ENCODE measurements at regions not wholly inside any gene's neighbourhood (a gene's known extent, or its start where the extent isn't known, plus 50 kb on each side); places are given as distances from the start of the nearest gene placed in this dataset.

DNA sequence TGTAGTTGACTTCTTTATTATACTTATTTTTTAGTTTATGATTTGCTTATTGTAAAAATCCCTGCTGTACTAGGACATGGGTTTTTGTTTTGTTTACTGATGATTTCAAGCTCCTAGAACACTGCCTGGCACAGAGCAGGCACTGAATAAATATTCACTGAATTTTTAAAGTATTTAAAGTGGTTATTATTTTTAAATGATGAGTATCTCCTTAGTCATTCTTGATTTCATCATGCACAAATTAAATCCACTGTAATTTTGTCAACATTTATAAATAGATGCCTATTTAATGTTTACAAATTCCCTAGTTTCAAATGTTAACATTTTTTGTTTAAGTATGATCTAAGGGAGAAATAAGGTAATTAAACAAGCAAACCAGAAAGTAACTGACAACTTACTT lies 367.9 kb upstream of the SLIT2 start:
- no peaks in the 10 kb centered on the region for H3K36me3 ChIP-seq (ENCODE audit: low read length)
- H3F3A ChIP-seq (ENCODE audit: insufficient read depth), result no peaks in the 10 kb centered on the region
- H3K27ac ChIP-seq (ENCODE audit: low read depth, low read length), result no peak overlapping the region
- TF ChIP-seq EZH2phosphoT487 (conservative IDR thresholded peaks at IDR 0.05; ENCODE audit: low read length) (no peak), CTCF (IDR thresholded peaks at IDR 0.05; ENCODE audit: insufficient read depth, low read length, poor library complexity, severe bottlenecking) (no peak)
- H3K27me3 ChIP-seq (ENCODE audit: low read length), result no peaks in the 10 kb centered on the region
- no peak overlapping the region for H2AFZ ChIP-seq (ENCODE audit: low read depth, low read length, severe bottlenecking)
- no peak overlapping the region for H3K4me2 ChIP-seq (ENCODE audit: low read depth, low read length, poor library complexity, severe bottlenecking)
- no peak overlapping the region for H3K9ac ChIP-seq (ENCODE audit: low read length)
- no peaks in the 10 kb centered on the region for H3K79me2 ChIP-seq (ENCODE audit: insufficient read depth, low read length)
- H3K4me3 ChIP-seq (ENCODE audit: insufficient read depth, low read length, poor library complexity, severe bottlenecking), result no peak overlapping the region
- H3K9me2 ChIP-seq (replicated peaks; ENCODE audit: insufficient read depth, low read length), result no peaks in the 10 kb centered on the region
- H4K20me1 ChIP-seq (ENCODE audit: low read depth, low read length), result no peaks in the 10 kb centered on the region
- H3K9me3 ChIP-seq (ENCODE audit: insufficient read depth, low read length), result no peaks in the 10 kb centered on the region

DNA sequence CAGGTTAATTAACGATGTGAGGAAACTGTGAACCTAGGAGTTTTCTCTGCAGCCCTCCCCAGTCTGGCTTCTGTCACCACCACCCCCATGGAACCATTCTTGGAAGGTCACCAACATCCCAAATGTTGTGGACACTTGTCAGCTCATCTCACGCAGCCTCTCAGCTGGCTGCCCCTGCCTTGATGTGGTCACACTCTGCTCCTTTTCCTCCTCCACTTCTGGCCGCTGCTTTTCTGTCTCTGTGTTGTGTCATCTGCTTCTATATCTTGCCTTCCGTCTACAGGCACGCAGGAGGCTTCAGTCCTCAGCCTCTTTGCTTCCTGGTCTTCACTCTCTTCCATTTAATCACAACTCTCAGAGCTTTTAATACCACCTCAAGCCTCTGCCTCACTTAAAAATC lies 371.5 kb upstream of the SLIT2 start:
- Histone ChIP-seq H3K4me3 (ENCODE audit: insufficient read depth, low read length, poor library complexity, severe bottlenecking) (no peak overlapping the region), H4K20me1 (ENCODE audit: low read depth, low read length) (no peaks in the 10 kb centered on the region), H2AFZ (ENCODE audit: low read depth, low read length, severe bottlenecking) (no peak overlapping the region), H3K9me3 (ENCODE audit: insufficient read depth, low read length) (no peaks in the 10 kb centered on the region), H3K27me3 (ENCODE audit: low read length) (no peaks in the 10 kb centered on the region), H3F3A (ENCODE audit: insufficient read depth) (no peaks in the 10 kb centered on the region), H3K9me2 (replicated peaks; ENCODE audit: insufficient read depth, low read length) (no peaks in the 10 kb centered on the region), H3K4me2 (ENCODE audit: low read depth, low read length, poor library complexity, severe bottlenecking) (no peak overlapping the region), H3K27ac (ENCODE audit: low read depth, low read length) (no peak overlapping the region), H3K36me3 (ENCODE audit: low read length) (no peaks in the 10 kb centered on the region), H3K9ac (ENCODE audit: low read length) (no peak overlapping the region), H3K79me2 (ENCODE audit: insufficient read depth, low read length) (no peaks in the 10 kb centered on the region)
- TF ChIP-seq EZH2phosphoT487 (conservative IDR thresholded peaks at IDR 0.05; ENCODE audit: low read length), result no peak
- TF ChIP-seq CTCF (IDR thresholded peaks at IDR 0.05; ENCODE audit: insufficient read depth, low read length, poor library complexity, severe bottlenecking), result no peak

DNA sequence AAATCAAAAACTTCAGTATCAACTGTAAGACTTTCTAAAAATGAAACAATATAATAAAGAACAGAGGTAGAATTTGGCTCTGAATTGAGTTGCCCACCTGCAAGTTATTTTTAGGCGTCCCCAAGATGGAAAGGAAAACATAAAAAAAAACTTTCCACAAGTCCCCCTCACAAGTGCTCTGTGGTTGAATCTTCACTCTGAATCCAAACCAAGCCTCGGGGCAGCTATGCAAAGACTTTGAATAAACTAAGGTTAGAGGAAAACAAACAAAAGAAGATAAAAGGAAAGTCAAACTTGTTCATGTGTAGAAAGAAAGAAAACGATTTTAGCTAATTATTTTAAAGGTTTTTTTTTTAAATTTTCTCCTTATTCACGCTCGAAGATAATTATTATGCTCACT lies 372.4 kb upstream of the SLIT2 start:
- TF ChIP-seq CTCF (IDR thresholded peaks at IDR 0.05; ENCODE audit: insufficient read depth, low read length, poor library complexity, severe bottlenecking), result no peak
- no peak for TF ChIP-seq EZH2phosphoT487 (conservative IDR thresholded peaks at IDR 0.05; ENCODE audit: low read length)
- H3K9ac ChIP-seq (ENCODE audit: low read length), result no peak overlapping the region
- no peaks in the 10 kb centered on the region for H3F3A ChIP-seq (ENCODE audit: insufficient read depth)
- H3K36me3 ChIP-seq (ENCODE audit: low read length), result no peaks in the 10 kb centered on the region
- H4K20me1 ChIP-seq (ENCODE audit: low read depth, low read length), result no peaks in the 10 kb centered on the region
- no peak overlapping the region for H3K4me2 ChIP-seq (ENCODE audit: low read depth, low read length, poor library complexity, severe bottlenecking)
- H3K79me2 ChIP-seq (ENCODE audit: insufficient read depth, low read length), result no peaks in the 10 kb centered on the region
- no peaks in the 10 kb centered on the region for H3K27me3 ChIP-seq (ENCODE audit: low read length)
- H2AFZ ChIP-seq (ENCODE audit: low read depth, low read length, severe bottlenecking), result no peak overlapping the region
- no peaks in the 10 kb centered on the region for H3K9me2 ChIP-seq (replicated peaks; ENCODE audit: insufficient read depth, low read length)
- no peaks in the 10 kb centered on the region for H3K9me3 ChIP-seq (ENCODE audit: insufficient read depth, low read length)
- H3K4me3 ChIP-seq (ENCODE audit: insufficient read depth, low read length, poor library complexity, severe bottlenecking), result no peak overlapping the region
- no peak overlapping the region for H3K27ac ChIP-seq (ENCODE audit: low read depth, low read length)

GRCh38 chr4:19857991-19858390 lies 393.7 kb upstream of the SLIT2 start:
- no peak for TF ChIP-seq EZH2phosphoT487 (conservative IDR thresholded peaks at IDR 0.05; ENCODE audit: low read length)
- no peak for TF ChIP-seq CTCF (IDR thresholded peaks at IDR 0.05; ENCODE audit: insufficient read depth, low read length, poor library complexity, severe bottlenecking)
- Histone ChIP-seq H3K27ac (ENCODE audit: low read depth, low read length) (no peak overlapping the region), H3K4me2 (ENCODE audit: low read depth, low read length, poor library complexity, severe bottlenecking) (no peak overlapping the region), H3K27me3 (ENCODE audit: low read length) (no peaks in the 10 kb centered on the region), H3F3A (ENCODE audit: insufficient read depth) (no peaks in the 10 kb centered on the region), H3K9me3 (ENCODE audit: insufficient read depth, low read length) (no peaks in the 10 kb centered on the region), H3K9me2 (replicated peaks; ENCODE audit: insufficient read depth, low read length) (no peaks in the 10 kb centered on the region), H3K36me3 (ENCODE audit: low read length) (no peaks in the 10 kb centered on the region), H2AFZ (ENCODE audit: low read depth, low read length, severe bottlenecking) (no peak overlapping the region), H3K79me2 (ENCODE audit: insufficient read depth, low read length) (no peaks in the 10 kb centered on the region), H3K9ac (ENCODE audit: low read length) (no peak overlapping the region), H3K4me3 (ENCODE audit: insufficient read depth, low read length, poor library complexity, severe bottlenecking) (no peak overlapping the region), H4K20me1 (ENCODE audit: low read depth, low read length) (no peaks in the 10 kb centered on the region)

All from SU-DHL-6 (cell line).